H9 (cell line): ENCODE measurements at regions not wholly inside any gene's neighbourhood (a gene's known extent, or its start where the extent isn't known, plus 50 kb on each side); places are given as distances from the start of the nearest gene placed in this dataset.

Experiments used
- DNase-seq: peaks from one replicate; pipeline ENCODE4 v3.0.0-alpha.2; 2017
- H2AFZ ChIP-seq: one replicate; pipeline ENCODE4 v1.6.1; 2013; ENCODE audit warnings: mild to moderate bottlenecking, low read length, control low read depth, moderate library complexity
- H2AK5ac ChIP-seq: 2 replicates; pipeline ENCODE4 v1.6.1; 2013; ENCODE audit warnings: low read length, control low read depth, mixed read lengths; ENCODE audit not compliant: insufficient read length
- H2BK120ac ChIP-seq: one replicate; pipeline ENCODE4 v1.6.1; 2013; ENCODE audit warnings: low read depth, mild to moderate bottlenecking, low read length, control low read depth, inconsistent platforms; ENCODE audit not compliant: poor library complexity, severe bottlenecking
- H2BK12ac ChIP-seq: 2 replicates; pipeline ENCODE4 v1.6.1; 2013; ENCODE audit warnings: low read length, control low read depth, mixed read lengths, low read depth; ENCODE audit not compliant: insufficient read length
- H2BK15ac ChIP-seq: 2 replicates; pipeline ENCODE4 v1.6.1; 2013; ENCODE audit warnings: low read depth, low read length, control low read depth
- H2BK20ac ChIP-seq: one replicate; pipeline ENCODE4 v1.6.1; 2013; ENCODE audit warnings: low read depth, mild to moderate bottlenecking, low read length, control low read depth, inconsistent platforms; ENCODE audit not compliant: poor library complexity, severe bottlenecking
- H2BK5ac ChIP-seq: 2 replicates; pipeline ENCODE4 v1.6.1; 2013; ENCODE audit warnings: low read length, control low read depth, mixed read lengths; ENCODE audit not compliant: insufficient read length
- H3K14ac ChIP-seq: 2 replicates; pipeline ENCODE4 v1.6.1; 2013; ENCODE audit warnings: low read length, control low read depth; ENCODE audit not compliant: insufficient read depth
- H3K18ac ChIP-seq: 2 replicates; pipeline ENCODE4 v1.6.1; 2013; ENCODE audit warnings: low read depth, mild to moderate bottlenecking, mixed read lengths, low read length, control low read depth; ENCODE audit not compliant: insufficient read length
- H3K23ac ChIP-seq: 2 replicates; pipeline ENCODE4 v1.6.1; 2013; ENCODE audit warnings: low read length, control low read depth, mixed read lengths, low read depth; ENCODE audit not compliant: insufficient read length
- H3K23me2 ChIP-seq: 2 replicates; pipeline ENCODE4 v1.6.1; 2013; ENCODE audit warnings: low read depth, mild to moderate bottlenecking, mixed read lengths, low read length, control low read depth; ENCODE audit not compliant: insufficient read length, poor library complexity, severe bottlenecking
- H3K27ac ChIP-seq: 2 replicates; pipeline ENCODE4 v1.5.1; 2013; ENCODE audit warnings: low read length, control low read depth, mixed read lengths, low read depth; ENCODE audit not compliant: insufficient read length
- H3K27me3 ChIP-seq: 2 replicates; pipeline ENCODE4 v1.6.1; 2013; ENCODE audit warnings: low read length, control low read depth, inconsistent platforms; ENCODE audit not compliant: insufficient read depth
- H3K4ac ChIP-seq: 2 replicates; pipeline ENCODE4 v1.6.1; 2013; ENCODE audit warnings: low read depth, mild to moderate bottlenecking, control low read depth, inconsistent platforms, low read length, moderate library complexity
- H3K4me1 ChIP-seq: 2 replicates; pipeline ENCODE4 v1.6.1; 2013; ENCODE audit warnings: low read length, control low read depth, inconsistent platforms; ENCODE audit not compliant: insufficient read depth
- H3K4me2 ChIP-seq: 2 replicates; pipeline ENCODE4 v1.6.1; 2013; ENCODE audit warnings: low read length, control low read depth, mixed read lengths; ENCODE audit not compliant: insufficient read length, insufficient read depth
- H3K56ac ChIP-seq: 2 replicates; pipeline ENCODE4 v1.6.1; 2013; ENCODE audit warnings: low read depth, mild to moderate bottlenecking, mixed read lengths, low read length, control low read depth; ENCODE audit not compliant: insufficient read length
- H3K79me1 ChIP-seq: 2 replicates; pipeline ENCODE4 v1.6.1; 2013; ENCODE audit warnings: low read depth, mild to moderate bottlenecking, moderate library complexity, low read length, control low read depth, inconsistent platforms; ENCODE audit not compliant: insufficient read depth, poor library complexity, severe bottlenecking
- H3K79me2 ChIP-seq: 2 replicates; pipeline ENCODE4 v1.6.1; 2013; ENCODE audit warnings: low read length, control low read depth, inconsistent platforms; ENCODE audit not compliant: insufficient read depth
- H3K9ac ChIP-seq: 2 replicates; pipeline ENCODE4 v1.6.1; 2013; ENCODE audit warnings: low read length, control low read depth, mixed read lengths; ENCODE audit not compliant: insufficient read length; ENCODE audit errors: extremely low read depth
- H3K9me3 ChIP-seq: one replicate; pipeline ENCODE4 v1.6.1; 2013; ENCODE audit warnings: low read depth, low read length, inconsistent platforms; ENCODE audit not compliant: control insufficient read depth
- H3T11ph ChIP-seq: one replicate; pipeline ENCODE4 v1.6.1; 2013; ENCODE audit warnings: mild to moderate bottlenecking, low read length, control low read depth, inconsistent platforms
- H4K20me1 ChIP-seq: one replicate; pipeline ENCODE4 v1.6.1; 2013; ENCODE audit not compliant: control insufficient read depth, insufficient read length, insufficient read depth
- H4K5ac ChIP-seq: 2 replicates; pipeline ENCODE4 v1.6.1; 2013; ENCODE audit warnings: low read depth, mild to moderate bottlenecking, mixed read lengths, low read length, control low read depth; ENCODE audit not compliant: insufficient read length
- H4K8ac ChIP-seq: replicated peaks from 2 replicates; pipeline ENCODE4 v1.6.1; 2013; ENCODE audit warnings: low read length, control low read depth, mixed read lengths, low read depth; ENCODE audit not compliant: insufficient read length
- H4K91ac ChIP-seq: 2 replicates; pipeline ENCODE4 v1.6.1; 2013; ENCODE audit warnings: low read depth, mild to moderate bottlenecking, moderate library complexity, mixed read lengths, low read length, control low read depth; ENCODE audit not compliant: insufficient read length
- H3K27ac Mint-ChIP-seq, 3 experiments: 2 replicates in 2 of 3; 3 replicates in 1 of 3; pipeline ENCODE4 v1.8.0; 2020 to 2021; ENCODE audit warnings: mixed read lengths in 3 of 3, mild to moderate bottlenecking in 1 of 3, moderate library complexity in 1 of 3
- H3K27me3 Mint-ChIP-seq: 2 replicates; pipeline ENCODE4 v1.8.0; 2021; ENCODE audit warnings: low read depth, mild to moderate bottlenecking, moderate library complexity, mixed read lengths
- H3K36me3 Mint-ChIP-seq, 3 experiments: 2 replicates in 2 of 3; 3 replicates in 1 of 3; pipeline ENCODE4 v1.8.0; 2020 to 2021; ENCODE audit warnings: low read depth in 3 of 3, mixed read lengths in 3 of 3; ENCODE audit not compliant: insufficient read depth in 1 of 3
- H3K4me1 Mint-ChIP-seq, 2 experiments: 2 replicates each; pipeline ENCODE4 v1.8.0; 2020; ENCODE audit warnings: mixed read lengths in 2 of 2
- H3K4me3 Mint-ChIP-seq, 2 experiments: 2 replicates in 1 of 2; 3 replicates in 1 of 2; pipeline ENCODE4 v1.8.0; 2020 to 2021; ENCODE audit warnings: mild to moderate bottlenecking in 2 of 2, mixed read lengths in 2 of 2, moderate library complexity in 1 of 2
- H3K9me3 Mint-ChIP-seq, 2 experiments: 2 replicates in 1 of 2; 3 replicates in 1 of 2; pipeline ENCODE4 v1.8.0; 2020; ENCODE audit warnings: mild to moderate bottlenecking in 2 of 2, mixed read lengths in 2 of 2, moderate library complexity in 1 of 2
- WGBS: extraction: QIAGEN DNeasy Blood & Tissue Kit; methylation state at CpG from one replicate; pipeline ENCODE4 v1.1.7; 2013; ENCODE audit warnings: missing lambda C conversion rate, low lambda C conversion rate, mixed read lengths; ENCODE audit not compliant: insufficient read length; ENCODE audit errors: extremely low coverage; 5-methylcytosine and 5-hydroxymethylcytosine counted together
- TF ChIP-seq, protein P1 (sequence below): fragments of 200-600 bp; sonication (generic); conservative IDR thresholded peaks from 3 replicates; pipeline ENCODE4 v1.8.0; 2021; ENCODE audit warnings: antibody characterized with exemption, mild to moderate bottlenecking

DNA sequence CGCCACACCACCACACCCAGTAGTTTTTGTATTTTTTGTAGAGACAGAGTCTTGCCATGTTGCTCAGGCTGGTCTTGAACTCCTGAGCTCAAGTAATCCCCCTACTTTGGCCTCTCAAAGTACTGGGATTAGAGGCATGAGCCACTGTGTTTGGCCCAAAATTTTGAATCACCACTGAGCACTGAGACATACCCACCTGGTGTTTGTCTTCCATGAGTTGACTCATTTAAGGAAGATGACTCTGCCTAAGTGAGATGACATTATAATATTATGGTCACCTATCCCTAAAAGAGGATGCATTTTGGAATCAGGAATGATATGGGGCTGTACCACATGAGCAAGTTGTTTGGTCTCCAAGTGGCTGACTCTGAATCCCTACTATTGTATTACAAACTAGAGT lies 54.6 kb upstream of the RNF217 start:
- no peak overlapping the region for H2AFZ ChIP-seq
- Mint-ChIP-seq H3K4me3 (no peak overlapping the region), H3K27ac (no peak overlapping the region), H3K4me1 (no peaks in the 10 kb centered on the region), H3K27me3 (no peaks in the 10 kb centered on the region), H3K36me3 (no peaks in the 10 kb centered on the region), H3K9me3 (peaks cover 0 to 10% of the 10 kb centered on the region in 2 experiments; a peak in 3 of 5 replicates)
- no peaks in the 10 kb centered on the region for H3K23me2 ChIP-seq
- H3K9ac ChIP-seq = no peak overlapping the region
- H3K56ac ChIP-seq = no peak overlapping the region
- TF ChIP-seq, protein P1, sequence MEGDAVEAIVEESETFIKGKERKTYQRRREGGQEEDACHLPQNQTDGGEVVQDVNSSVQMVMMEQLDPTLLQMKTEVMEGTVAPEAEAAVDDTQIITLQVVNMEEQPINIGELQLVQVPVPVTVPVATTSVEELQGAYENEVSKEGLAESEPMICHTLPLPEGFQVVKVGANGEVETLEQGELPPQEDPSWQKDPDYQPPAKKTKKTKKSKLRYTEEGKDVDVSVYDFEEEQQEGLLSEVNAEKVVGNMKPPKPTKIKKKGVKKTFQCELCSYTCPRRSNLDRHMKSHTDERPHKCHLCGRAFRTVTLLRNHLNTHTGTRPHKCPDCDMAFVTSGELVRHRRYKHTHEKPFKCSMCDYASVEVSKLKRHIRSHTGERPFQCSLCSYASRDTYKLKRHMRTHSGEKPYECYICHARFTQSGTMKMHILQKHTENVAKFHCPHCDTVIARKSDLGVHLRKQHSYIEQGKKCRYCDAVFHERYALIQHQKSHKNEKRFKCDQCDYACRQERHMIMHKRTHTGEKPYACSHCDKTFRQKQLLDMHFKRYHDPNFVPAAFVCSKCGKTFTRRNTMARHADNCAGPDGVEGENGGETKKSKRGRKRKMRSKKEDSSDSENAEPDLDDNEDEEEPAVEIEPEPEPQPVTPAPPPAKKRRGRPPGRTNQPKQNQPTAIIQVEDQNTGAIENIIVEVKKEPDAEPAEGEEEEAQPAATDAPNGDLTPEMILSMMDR = no peak
- H3K4me2 ChIP-seq = no peak overlapping the region
- no peak overlapping the region for H3K14ac ChIP-seq
- H3T11ph ChIP-seq = no peak overlapping the region
- no peaks in the 10 kb centered on the region for H3K9me3 ChIP-seq
- no peak for DNase-seq
- no peak overlapping the region for H3K23ac ChIP-seq
- no peak overlapping the region for H2BK5ac ChIP-seq
- H3K27me3 ChIP-seq = no peaks in the 10 kb centered on the region
- no peaks in the 10 kb centered on the region for H4K20me1 ChIP-seq
- H3K18ac ChIP-seq = no peak overlapping the region
- no peak overlapping the region for H2AK5ac ChIP-seq
- no peak overlapping the region for H2BK12ac ChIP-seq
- no peak overlapping the region for H2BK120ac ChIP-seq
- H3K27ac ChIP-seq = no peak overlapping the region
- no peaks in the 10 kb centered on the region for H3K79me2 ChIP-seq
- no peak overlapping the region for H2BK20ac ChIP-seq
- no peak overlapping the region for H3K4ac ChIP-seq
- no peak overlapping the region for H4K8ac ChIP-seq
- no peak overlapping the region for H4K5ac ChIP-seq
- H3K4me1 ChIP-seq = no peaks in the 10 kb centered on the region
- WGBS = no CpG with 5 or more reads among the region's 1 CpG
- H4K91ac ChIP-seq = no peak overlapping the region
- H2BK15ac ChIP-seq = no peak overlapping the region
- no peaks in the 10 kb centered on the region for H3K79me1 ChIP-seq
